PC-9 (cell line): ENCODE measurements at regions not wholly inside any gene's neighbourhood (a gene's known extent, or its start where the extent isn't known, plus 50 kb on each side); places are given as distances from the start of the nearest gene placed in this dataset.
"Not testable (repeated sequence)": the region's sequence is repeated elsewhere in the genome, so short reads cannot be mapped to it uniquely, and the experiment has no call there.

Experiments
- EZH2 ChIP-seq: fragments of 200-600 bp; sonication (generic); IDR thresholded peaks from 2 replicates; pipeline ENCODE4 v1.8.0; 2017; ENCODE audit warnings: antibody characterized with exemption, low read depth
- TF ChIP-seq, protein P1 (sequence below): fragments of 200-600 bp; sonication (generic); conservative IDR thresholded peaks from 2 replicates; pipeline ENCODE4 v1.6.1; 2017; ENCODE audit warnings: mixed run types, antibody characterized with exemption, mild to moderate bottlenecking, moderate library complexity

- TF ChIP-seq, protein P1, sequence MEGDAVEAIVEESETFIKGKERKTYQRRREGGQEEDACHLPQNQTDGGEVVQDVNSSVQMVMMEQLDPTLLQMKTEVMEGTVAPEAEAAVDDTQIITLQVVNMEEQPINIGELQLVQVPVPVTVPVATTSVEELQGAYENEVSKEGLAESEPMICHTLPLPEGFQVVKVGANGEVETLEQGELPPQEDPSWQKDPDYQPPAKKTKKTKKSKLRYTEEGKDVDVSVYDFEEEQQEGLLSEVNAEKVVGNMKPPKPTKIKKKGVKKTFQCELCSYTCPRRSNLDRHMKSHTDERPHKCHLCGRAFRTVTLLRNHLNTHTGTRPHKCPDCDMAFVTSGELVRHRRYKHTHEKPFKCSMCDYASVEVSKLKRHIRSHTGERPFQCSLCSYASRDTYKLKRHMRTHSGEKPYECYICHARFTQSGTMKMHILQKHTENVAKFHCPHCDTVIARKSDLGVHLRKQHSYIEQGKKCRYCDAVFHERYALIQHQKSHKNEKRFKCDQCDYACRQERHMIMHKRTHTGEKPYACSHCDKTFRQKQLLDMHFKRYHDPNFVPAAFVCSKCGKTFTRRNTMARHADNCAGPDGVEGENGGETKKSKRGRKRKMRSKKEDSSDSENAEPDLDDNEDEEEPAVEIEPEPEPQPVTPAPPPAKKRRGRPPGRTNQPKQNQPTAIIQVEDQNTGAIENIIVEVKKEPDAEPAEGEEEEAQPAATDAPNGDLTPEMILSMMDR = not testable (repeated sequence)
- not testable (repeated sequence) for TF ChIP-seq EZH2
Observed at GRCh38 chr2:21379668-21380067, 255.9 kb downstream of the TDRD15 start.
